SK-N-SH (cell line): ENCODE measurements at regions not wholly inside any gene's neighbourhood (a gene's known extent, or its start where the extent isn't known, plus 50 kb on each side); places are given as distances from the start of the nearest gene placed in this dataset.

Experiments used
- CTCF ChIA-PET: fragments of 300-600, 350-600 bp; formaldehyde crosslinking; extraction: SDS; loops from one replicate; lab custom pipeline; 2021; lab: Yijun Ruan, JAX
- POLR2A ChIA-PET: fragments of 350-600 bp; sonication (Branson Sonifier 250); formaldehyde crosslinking; extraction: SDS; loops from one replicate; lab custom pipeline; 2020; ENCODE audit warnings: antibody characterized with exemption, inconsistent platforms; lab: Yijun Ruan, JAX
- DNase-seq: peaks from one replicate; pipeline ENCODE4 v3.0.0; 2012
- H2AFZ ChIP-seq: fragments of 200-600 bp; sonication (generic); 2 replicates; pipeline ENCODE4 v1.8.1; 2016; ENCODE audit warnings: antibody characterized with exemption, mild to moderate bottlenecking, low read depth
- H3F3A ChIP-seq: fragments of 200-600 bp; sonication (generic); replicated peaks from 2 replicates; pipeline ENCODE3; 2016; ENCODE audit warnings: antibody characterized with exemption, mild to moderate bottlenecking; ENCODE audit not compliant: insufficient read depth
- H3K27ac ChIP-seq, 2 experiments: fragments of 200-500 bp in 1 of 2; fragments of 200-600 bp in 1 of 2; sonication (Bioruptor generic) in 1 of 2; sonication (generic), shearing (Covaris generic) in 1 of 2; 2 replicates each; pipeline versions ENCODE4 v1.5.1 to v1.6.1; 2014 to 2016; ENCODE audit warnings: low read depth in 2 of 2, inconsistent platforms in 1 of 2, low read length in 1 of 2, mild to moderate bottlenecking in 1 of 2, mixed read lengths in 1 of 2
- H3K27me3 ChIP-seq: fragments of 200-600 bp; sonication (generic), shearing (Covaris generic); 2 replicates; pipeline ENCODE4 v1.6.1; 2016; ENCODE audit warnings: mixed run types; ENCODE audit not compliant: insufficient read depth
- H3K36me3 ChIP-seq, 2 experiments: fragments of 200-500 bp in 1 of 2; fragments of 200-600 bp in 1 of 2; sonication (Bioruptor generic) in 1 of 2; sonication (generic) in 1 of 2; replicated peaks in 1 of 2; 2 replicates each; pipeline versions ENCODE3 to v1.5.1; 2014 to 2016; ENCODE audit warnings: low read length in 1 of 2, mild to moderate bottlenecking in 1 of 2; ENCODE audit not compliant: insufficient read depth in 2 of 2, control insufficient read depth in 1 of 2
- H3K4me1 ChIP-seq, 2 experiments: fragments of 200-500 bp in 1 of 2; fragments of 200-600 bp in 1 of 2; sonication (Bioruptor generic) in 1 of 2; sonication (generic), shearing (Covaris generic) in 1 of 2; 2 replicates each; pipeline versions ENCODE4 v1.5.1 to v1.6.1; 2014 to 2016; ENCODE audit warnings: low read depth in 1 of 2, low read length in 1 of 2, mixed run types in 1 of 2; ENCODE audit not compliant: insufficient read depth in 2 of 2, control insufficient read depth in 1 of 2
- H3K4me2 ChIP-seq: fragments of 200-600 bp; sonication (generic), shearing (Covaris generic); 2 replicates; pipeline ENCODE4 v1.6.1; 2017; ENCODE audit warnings: mixed run types
- H3K4me3 ChIP-seq, 2 experiments: fragments of 200-500 bp in 1 of 2; fragments of 200-600 bp in 1 of 2; sonication (Bioruptor generic) in 1 of 2; sonication (generic), shearing (Covaris generic) in 1 of 2; 2 replicates each; pipeline versions ENCODE4 v1.5.1 to v1.8.1; 2014 to 2016; ENCODE audit warnings: low read depth in 2 of 2, inconsistent platforms in 1 of 2, low read length in 1 of 2, mild to moderate bottlenecking in 1 of 2, mixed read lengths in 1 of 2, moderate library complexity in 1 of 2
- H3K79me2 ChIP-seq: fragments of 200-600 bp; sonication (generic); 2 replicates; pipeline ENCODE4 v1.8.1; 2017; ENCODE audit warnings: mild to moderate bottlenecking; ENCODE audit not compliant: insufficient read depth
- H3K9ac ChIP-seq: fragments of 200-600 bp; sonication (generic); 2 replicates; pipeline ENCODE4 v1.6.1; 2017; ENCODE audit warnings: mixed run types
- H3K9me2 ChIP-seq: fragments of 200-600 bp; sonication (generic); 2 replicates; pipeline ENCODE4 v1.6.1; 2017; ENCODE audit warnings: mixed run types
- H3K9me3 ChIP-seq: fragments of 200-600 bp; sonication (generic); 2 replicates; pipeline ENCODE4 v1.6.1; 2017; ENCODE audit warnings: mixed run types, mild to moderate bottlenecking, moderate library complexity
- H4K20me1 ChIP-seq: fragments of 200-600 bp; sonication (generic); 2 replicates; pipeline ENCODE4 v1.6.1; 2017; ENCODE audit warnings: mild to moderate bottlenecking, mixed run types; ENCODE audit not compliant: insufficient read depth
- CTCF ChIP-seq: fragments of 200-600 bp; sonication (generic); IDR thresholded peaks from 2 replicates; pipeline ENCODE4 v1.6.1; 2017; ENCODE audit warnings: antibody characterized with exemption, mild to moderate bottlenecking, moderate library complexity
- ELF1 ChIP-seq: IDR thresholded peaks from 2 replicates; pipeline ENCODE4 v1.4.0; 2012
- EZH2phosphoT487 ChIP-seq: fragments of 200-600 bp; sonication (generic); IDR thresholded peaks from 2 replicates; pipeline ENCODE4 v1.6.1; 2017; ENCODE audit warnings: low read depth, mixed run types, mild to moderate bottlenecking, antibody characterized with exemption, moderate library complexity, borderline replicate concordance
- FOSL2 ChIP-seq: IDR thresholded peaks from 2 replicates; pipeline ENCODE4 v1.4.0; 2012; ENCODE audit warnings: low read depth, mild to moderate bottlenecking, moderate library complexity, borderline replicate concordance
- FOXM1 ChIP-seq: IDR thresholded peaks from 2 replicates; pipeline ENCODE4 v1.4.0; 2012; ENCODE audit warnings: low read depth, mild to moderate bottlenecking
- GABPA ChIP-seq: IDR thresholded peaks from 2 replicates; pipeline ENCODE4 v1.4.0; 2012; ENCODE audit warnings: low read depth, mild to moderate bottlenecking
- JUND ChIP-seq: IDR thresholded peaks from 2 replicates; pipeline ENCODE4 v1.4.0; 2012
- SMC3 ChIP-seq: IDR thresholded peaks from 2 replicates; pipeline ENCODE4 v1.6.1; 2012; ENCODE audit warnings: low read depth, low read length, improper control_type of control experiment
- TAF1 ChIP-seq: IDR thresholded peaks from 2 replicates; pipeline ENCODE4 v1.6.1; 2012; ENCODE audit warnings: low read depth, mild to moderate bottlenecking, low read length, moderate library complexity, borderline replicate concordance
- TCF12 ChIP-seq: IDR thresholded peaks from 2 replicates; pipeline ENCODE4 v1.4.0; 2012
- YY1 ChIP-seq: IDR thresholded peaks from 2 replicates; pipeline ENCODE4 v1.4.0; 2012; ENCODE audit warnings: low read depth, mild to moderate bottlenecking
- WGBS: methylation state at CpG from one replicate; pipeline ENCODE4 v1.1.6; 2017; ENCODE audit warnings: low lambda C conversion rate; 5-methylcytosine and 5-hydroxymethylcytosine counted together
- TF ChIP-seq, protein P1 (sequence below): IDR thresholded peaks from 2 replicates; pipeline ENCODE4 v1.4.0; 2012; ENCODE audit warnings: low read depth

GRCh38 chr17:15096511-15096910 is 168.6 kb downstream of the PMP22 start:
- ChIA-PET POLR2A (no interaction called here), CTCF (no interaction called here)
- no peaks in the 10 kb centered on the region for H3K79me2 ChIP-seq
- TF ChIP-seq TCF12 (no peak), SMC3 (no peak), FOXM1 (no peak)
- H3K27me3 ChIP-seq, result no peaks in the 10 kb centered on the region; the same call in 1 of the 2 replicates
- no peaks in the 10 kb centered on the region for H3F3A ChIP-seq
- no peaks in the 10 kb centered on the region for H3K36me3 ChIP-seq
- H3K27ac ChIP-seq, result no peak overlapping the region
- no peaks in the 10 kb centered on the region; a peak in 1 of 4 replicates for H3K4me1 ChIP-seq
- no peak overlapping the region for H3K4me2 ChIP-seq
- H3K9me2 ChIP-seq, result no peaks in the 10 kb centered on the region
- no peaks in the 10 kb centered on the region for H3K9me3 ChIP-seq
- no peak overlapping the region for H3K4me3 ChIP-seq
- no peaks in the 10 kb centered on the region for H4K20me1 ChIP-seq
- no peak overlapping the region for H2AFZ ChIP-seq
- no peak overlapping the region for H3K9ac ChIP-seq
- no peak for DNase-seq
- 6% methylated on average over 4 of the region's 4 CpGs for WGBS

DNA sequence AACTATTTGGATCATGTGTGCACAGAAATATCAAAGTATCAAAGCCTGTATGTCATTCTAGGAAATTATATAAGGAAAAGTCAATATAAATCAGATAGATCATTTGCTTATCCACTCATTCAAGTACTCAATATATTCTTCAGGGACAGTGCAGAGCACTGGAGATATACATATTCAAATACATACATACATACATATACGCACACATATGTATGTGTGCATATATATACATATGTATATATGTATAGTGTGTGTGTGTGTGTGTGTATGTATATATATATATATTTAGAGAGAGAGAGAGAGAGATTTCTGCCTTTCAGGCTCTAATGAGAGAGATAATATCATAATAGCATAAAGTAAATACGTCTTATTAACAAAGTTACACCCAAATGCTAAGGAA is 169.2 kb downstream of the PMP22 start:
- ChIA-PET CTCF (no interaction called here), POLR2A (no interaction called here)
- DNase-seq, result no peak
- H3K9ac ChIP-seq, result no peak overlapping the region
- WGBS, result 18% methylated on average over 2 of the region's 2 CpGs
- H3K79me2 ChIP-seq, result no peaks in the 10 kb centered on the region
- H3K27ac ChIP-seq, result no peak overlapping the region
- TF ChIP-seq FOXM1 (no peak), TAF1 (no peak), GABPA (no peak), TCF12 (no peak), SMC3 (no peak), EZH2phosphoT487 (no peak), JUND (no peak)
- H2AFZ ChIP-seq, result no peak overlapping the region
- no peaks in the 10 kb centered on the region for H3K9me3 ChIP-seq
- no peaks in the 10 kb centered on the region; a peak in 1 of 4 replicates for H3K4me1 ChIP-seq
- H3F3A ChIP-seq, result no peaks in the 10 kb centered on the region
- no peak overlapping the region for H3K4me3 ChIP-seq
- no peaks in the 10 kb centered on the region for H3K36me3 ChIP-seq
- no peaks in the 10 kb centered on the region; the same call in 1 of the 2 replicates for H3K27me3 ChIP-seq
- H4K20me1 ChIP-seq, result no peaks in the 10 kb centered on the region
- no peaks in the 10 kb centered on the region for H3K9me2 ChIP-seq
- H3K4me2 ChIP-seq, result no peak overlapping the region

DNA sequence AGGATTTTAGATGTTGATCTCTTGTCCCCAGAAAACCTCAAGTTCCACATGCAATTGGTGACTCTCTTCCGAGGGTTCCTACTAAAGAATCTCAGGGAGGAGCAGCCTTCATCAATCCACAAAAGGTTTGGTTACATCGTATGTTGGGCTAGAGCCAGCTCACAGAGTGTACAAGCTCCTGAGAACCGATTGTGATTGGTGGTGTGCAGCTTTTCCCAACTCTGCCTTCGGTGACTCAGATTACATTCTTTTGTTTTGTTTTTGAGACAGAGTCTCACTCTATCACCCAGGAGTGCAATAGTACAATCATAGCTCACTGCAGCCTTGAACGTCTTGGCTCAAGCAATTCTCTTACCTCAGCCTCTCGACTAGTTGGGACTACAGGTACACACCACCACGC is 172.4 kb downstream of the PMP22 start:
- no peaks in the 10 kb centered on the region; the same call in 1 of the 2 replicates for H3K27me3 ChIP-seq
- H3K36me3 ChIP-seq, result no peaks in the 10 kb centered on the region
- 2% methylated on average over 7 of the region's 7 CpGs for WGBS
- CTCF ChIA-PET, result no interaction called here
- no peaks in the 10 kb centered on the region for H4K20me1 ChIP-seq
- H3K4me1 ChIP-seq, result no peaks in the 10 kb centered on the region; a peak in 1 of 4 replicates
- H3F3A ChIP-seq, result no peaks in the 10 kb centered on the region
- H3K9me2 ChIP-seq, result no peaks in the 10 kb centered on the region
- H3K4me2 ChIP-seq, result no peak overlapping the region
- H3K4me3 ChIP-seq, result no peak overlapping the region
- TF ChIP-seq, protein P1, sequence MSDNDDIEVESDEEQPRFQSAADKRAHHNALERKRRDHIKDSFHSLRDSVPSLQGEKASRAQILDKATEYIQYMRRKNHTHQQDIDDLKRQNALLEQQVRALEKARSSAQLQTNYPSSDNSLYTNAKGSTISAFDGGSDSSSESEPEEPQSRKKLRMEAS, result no peak
- TF ChIP-seq YY1, result no peak
- no peak for TF ChIP-seq FOSL2
- TF ChIP-seq JUND, result no peak
- no peak for TF ChIP-seq CTCF
- TF ChIP-seq ELF1, result no peak
- TF ChIP-seq, all 33 proteins: peak for 0
- H3K27ac ChIP-seq, result no peak overlapping the region
- H3K9ac ChIP-seq, result no peak overlapping the region
- no peaks in the 10 kb centered on the region for H3K79me2 ChIP-seq
- POLR2A ChIA-PET, result no interaction called here
- DNase-seq, result no peak
- H3K9me3 ChIP-seq, result no peaks in the 10 kb centered on the region
- H2AFZ ChIP-seq, result no peak overlapping the region
